IPS-15b (cell line): ENCODE measurements at regions not wholly inside any gene's neighbourhood (a gene's known extent, or its start where the extent isn't known, plus 50 kb on each side); places are given as distances from the start of the nearest gene placed in this dataset.
"Not testable (repeated sequence)": the region's sequence is repeated elsewhere in the genome, so short reads cannot be mapped to it uniquely, and the experiment has no call there.

Experiments
- H3K27me3 ChIP-seq: one replicate; pipeline ENCODE4 v1.6.1; 2013; ENCODE audit warnings: low read length; ENCODE audit not compliant: control insufficient read depth, insufficient read depth
- H3K36me3 ChIP-seq: one replicate; pipeline ENCODE4 v1.6.1; 2013; ENCODE audit warnings: low read length; ENCODE audit not compliant: control insufficient read depth, insufficient read depth
- H3K4me1 ChIP-seq: one replicate; pipeline ENCODE4 v1.6.1; 2013; ENCODE audit warnings: mild to moderate bottlenecking, low read length; ENCODE audit not compliant: control insufficient read depth, insufficient read depth
- H3K4me3 ChIP-seq: one replicate; pipeline ENCODE4 v1.5.1; 2013; ENCODE audit warnings: low read depth, low read length
- H3K9ac ChIP-seq: one replicate; pipeline ENCODE4 v1.6.1; 2013; ENCODE audit warnings: low read depth, mild to moderate bottlenecking, low read length
- H3K9me3 ChIP-seq: one replicate; pipeline ENCODE4 v1.6.1; 2013; ENCODE audit warnings: mild to moderate bottlenecking, low read length; ENCODE audit not compliant: control insufficient read depth, insufficient read depth

GRCh38 chr1:56248138-56248537 lies 331.2 kb downstream of the PLPP3 start:
- Histone ChIP-seq H3K9ac (no peak overlapping the region), H3K36me3 (no peaks in the 10 kb centered on the region), H3K4me3 (no peak overlapping the region), H3K27me3 (no peaks in the 10 kb centered on the region), H3K9me3 (no peaks in the 10 kb centered on the region), H3K4me1 (no peaks in the 10 kb centered on the region)

- not testable (repeated sequence) for H3K36me3 ChIP-seq, H3K27me3 ChIP-seq, H3K9ac ChIP-seq
Measured at GRCh38 chr1:56246726-56247125, 332.6 kb downstream of the PLPP3 start.

GRCh38 chr1:56240400-56240799 lies 339.0 kb downstream of the PLPP3 start:
- H3K27me3 ChIP-seq: no peaks in the 10 kb centered on the region
- no peaks in the 10 kb centered on the region for H3K9me3 ChIP-seq
- no peaks in the 10 kb centered on the region for H3K4me1 ChIP-seq
- H3K4me3 ChIP-seq: no peak overlapping the region
- no peaks in the 10 kb centered on the region for H3K36me3 ChIP-seq
- H3K9ac ChIP-seq: no peak overlapping the region

More at GRCh38 chr1:56246726-56247125, 332.6 kb downstream of the PLPP3 start:
- not testable (repeated sequence) for H3K4me1 ChIP-seq, H3K4me3 ChIP-seq, H3K9me3 ChIP-seq

- Histone ChIP-seq H3K9me3 (no peaks in the 10 kb centered on the region), H3K27me3 (no peaks in the 10 kb centered on the region), H3K9ac (no peak overlapping the region), H3K36me3 (no peaks in the 10 kb centered on the region), H3K4me3 (no peak overlapping the region), H3K4me1 (no peaks in the 10 kb centered on the region)
Measured at GRCh38 chr1:56237491-56238064, 341.8 kb downstream of the PLPP3 start.

GRCh38 chr1:56236688-56237087 lies 342.7 kb downstream of the PLPP3 start:
- no peaks in the 10 kb centered on the region for H3K36me3 ChIP-seq
- H3K27me3 ChIP-seq: no peaks in the 10 kb centered on the region
- no peak overlapping the region for H3K9ac ChIP-seq
- H3K4me3 ChIP-seq: no peak overlapping the region
- H3K9me3 ChIP-seq: no peaks in the 10 kb centered on the region
- no peaks in the 10 kb centered on the region for H3K4me1 ChIP-seq

DNA sequence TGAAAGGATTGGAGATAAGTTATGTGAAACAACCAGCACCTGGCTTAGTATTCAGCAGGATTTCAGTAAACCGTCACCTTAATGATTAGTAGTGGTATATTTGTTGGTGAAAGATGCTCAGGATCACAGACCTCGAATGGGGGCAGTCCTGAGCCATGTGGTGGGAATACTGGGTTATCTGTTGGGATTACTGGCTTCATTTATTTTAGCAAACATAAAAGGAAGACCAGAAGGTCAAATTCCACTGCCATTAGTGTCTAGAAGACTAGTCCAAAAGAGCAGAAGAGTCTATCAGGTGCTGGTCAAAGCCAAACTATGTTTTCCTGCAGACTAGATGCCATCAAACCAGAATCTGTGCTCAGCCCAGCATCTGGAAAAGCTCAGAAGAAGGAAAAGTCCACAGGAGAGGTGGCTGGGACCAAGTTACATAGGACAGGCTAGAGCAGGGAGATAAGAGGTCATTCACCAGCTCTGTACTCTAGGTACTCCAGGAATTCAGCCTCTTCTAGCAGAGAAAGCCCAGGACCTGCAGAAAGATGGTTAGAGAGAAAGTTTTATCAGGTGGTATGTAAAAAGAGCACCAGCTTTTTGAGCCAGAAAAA lies 343.4 kb downstream of the PLPP3 start:
- no peaks in the 10 kb centered on the region for H3K36me3 ChIP-seq
- no peak overlapping the region for H3K4me3 ChIP-seq
- H3K9ac ChIP-seq: no peak overlapping the region
- H3K27me3 ChIP-seq: no peaks in the 10 kb centered on the region
- H3K9me3 ChIP-seq: no peaks in the 10 kb centered on the region
- no peaks in the 10 kb centered on the region for H3K4me1 ChIP-seq

DNA sequence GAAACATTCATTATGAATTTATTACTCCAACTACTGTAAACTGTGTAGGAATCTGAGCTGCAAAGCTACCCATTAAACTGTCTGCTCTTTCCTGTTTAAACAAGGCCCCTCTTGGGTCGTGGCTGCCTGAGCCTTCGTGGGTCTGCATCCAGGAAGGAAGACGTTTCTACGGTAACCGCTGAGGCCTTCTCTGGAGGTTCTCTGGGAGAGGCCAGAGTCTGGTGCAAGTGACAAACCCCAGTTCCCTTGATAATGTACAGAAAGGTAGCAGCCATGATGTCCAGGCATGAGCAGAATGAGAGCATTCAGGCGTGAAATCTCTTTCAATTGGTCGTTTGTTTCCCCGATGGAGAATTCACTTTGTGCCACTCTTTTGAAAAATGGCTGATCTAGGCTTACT lies 350.2 kb downstream of the PLPP3 start:
- Histone ChIP-seq H3K9me3 (no peaks in the 10 kb centered on the region), H3K36me3 (no peaks in the 10 kb centered on the region), H3K4me3 (no peak overlapping the region), H3K27me3 (no peaks in the 10 kb centered on the region), H3K4me1 (no peaks in the 10 kb centered on the region), H3K9ac (no peak overlapping the region)

DNA sequence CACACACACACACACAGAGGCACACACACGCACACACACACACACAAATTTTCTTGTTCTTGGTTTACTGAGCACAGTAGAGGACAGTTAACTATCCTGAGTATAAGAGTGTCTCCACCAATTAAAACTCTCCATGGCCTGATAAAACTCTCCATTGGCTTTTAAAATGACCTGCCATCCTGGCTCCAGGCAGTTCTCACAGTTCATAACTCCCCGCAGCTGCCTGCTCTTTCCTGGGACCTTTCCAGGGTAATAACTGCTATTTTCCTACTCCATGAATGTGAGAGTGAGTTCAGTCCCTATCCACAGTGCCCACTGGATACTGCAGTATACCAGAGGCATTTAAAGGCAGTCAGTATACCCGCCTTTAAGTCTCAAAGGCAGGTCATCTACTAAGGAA lies 351.5 kb downstream of the PLPP3 start:
- Histone ChIP-seq H3K4me3 (no peak overlapping the region), H3K9ac (no peak overlapping the region), H3K36me3 (no peaks in the 10 kb centered on the region), H3K9me3 (no peaks in the 10 kb centered on the region), H3K27me3 (no peaks in the 10 kb centered on the region), H3K4me1 (no peaks in the 10 kb centered on the region)

GRCh38 chr1:56227401-56227800 lies 352.0 kb downstream of the PLPP3 start:
- H3K9me3 ChIP-seq: no peaks in the 10 kb centered on the region
- H3K27me3 ChIP-seq: no peaks in the 10 kb centered on the region
- no peaks in the 10 kb centered on the region for H3K36me3 ChIP-seq
- no peak overlapping the region for H3K9ac ChIP-seq
- H3K4me3 ChIP-seq: no peak overlapping the region
- no peaks in the 10 kb centered on the region for H3K4me1 ChIP-seq

- no peaks in the 10 kb centered on the region for H3K27me3 ChIP-seq
- no peaks in the 10 kb centered on the region for H3K4me1 ChIP-seq
- no peaks in the 10 kb centered on the region for H3K9me3 ChIP-seq
- H3K36me3 ChIP-seq: no peaks in the 10 kb centered on the region
- H3K9ac ChIP-seq: no peak overlapping the region
- no peak overlapping the region for H3K4me3 ChIP-seq
Measured at GRCh38 chr1:56225964-56226815, 353.2 kb downstream of the PLPP3 start.

DNA sequence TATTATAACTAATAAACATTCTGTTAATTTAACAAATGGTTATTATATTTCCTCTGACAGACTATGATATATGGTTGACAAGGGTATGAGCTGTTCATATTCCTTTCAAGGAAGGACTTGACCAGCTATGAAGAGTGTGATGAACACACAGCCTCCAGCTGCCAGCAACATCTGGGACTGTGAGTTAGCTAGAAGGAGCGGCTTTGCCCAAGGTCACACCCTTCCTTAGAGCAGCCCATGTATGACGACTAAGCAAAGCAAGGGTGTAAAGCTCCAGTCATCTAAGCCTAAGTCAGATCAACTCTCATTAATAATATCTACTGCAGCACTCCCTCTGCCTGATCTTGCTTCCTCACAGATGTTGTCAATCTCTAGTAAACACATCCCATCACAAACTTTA lies 355.4 kb downstream of the PLPP3 start:
- no peak overlapping the region for H3K4me3 ChIP-seq
- H3K9me3 ChIP-seq: no peaks in the 10 kb centered on the region
- H3K9ac ChIP-seq: no peak overlapping the region
- H3K27me3 ChIP-seq: no peaks in the 10 kb centered on the region
- H3K4me1 ChIP-seq: no peaks in the 10 kb centered on the region
- no peaks in the 10 kb centered on the region for H3K36me3 ChIP-seq
